Stimulated activated effector memory CD8-positive, alpha-beta T cell treated with anti-CD3 and anti-CD28 coated beads, Interleukin-12 subunit alpha, Interleukin-12 subunit beta, amount 100 ng/mL, for 72 hours (primary cell): ENCODE measurements at regions not wholly inside any gene's neighbourhood (a gene's known extent, or its start where the extent isn't known, plus 50 kb on each side); places are given as distances from the start of the nearest gene placed in this dataset.
"Not testable (repeated sequence)": the region's sequence is repeated elsewhere in the genome, so short reads cannot be mapped to it uniquely, and the experiment has no call there.

Source experiments
- ATAC-seq: fragments of 150-1000 bp; cut with Tn5 transposase; 2 replicates; pipeline ENCODE4 v1.10.0; 2021
- DNase-seq, 2 donors: peaks; one replicate each; pipeline ENCODE4 v3.0.0; 2021 to 2022; ENCODE audit warnings: low spot score in 2 of 2
- H3K27ac Mint-ChIP-seq: one replicate; pipeline ENCODE4 v1.8.0; 2022; ENCODE audit warnings: mild to moderate bottlenecking, mixed read lengths
- H3K36me3 Mint-ChIP-seq: one replicate; pipeline ENCODE4 v1.8.0; 2022; ENCODE audit warnings: mild to moderate bottlenecking, mixed read lengths
- H3K4me1 Mint-ChIP-seq: one replicate; pipeline ENCODE4 v1.8.0; 2022; ENCODE audit warnings: mixed read lengths
- H3K4me3 Mint-ChIP-seq: one replicate; pipeline ENCODE4 v1.8.0; 2022; ENCODE audit warnings: mild to moderate bottlenecking, mixed read lengths
- H3K9me3 Mint-ChIP-seq: one replicate; pipeline ENCODE4 v1.8.0; 2022; ENCODE audit warnings: mixed read lengths

- no peak for ATAC-seq
- Mint-ChIP-seq H3K9me3 (peaks cover 4% of the 10 kb centered on the region), H3K27ac (no peak overlapping the region), H3K4me1 (no peaks in the 10 kb centered on the region), H3K36me3 (no peaks in the 10 kb centered on the region), H3K4me3 (no peak overlapping the region)
- DNase-seq: no peak
These were observed 93.3 kb downstream of the TRIM42 start for GRCh38 chr3:140770977-140771667.

GRCh38 chr3:140777631-140778233, 99.9 kb downstream of the TRIM42 start:
- Mint-ChIP-seq H3K27ac (no peak overlapping the region), H3K36me3 (no peaks in the 10 kb centered on the region), H3K4me3 (no peak overlapping the region), H3K9me3 (peaks cover 10% of the 10 kb centered on the region), H3K4me1 (no peaks in the 10 kb centered on the region)
- DNase-seq (no peak), ATAC-seq (no peak)

GRCh38 chr3:140791368-140791767, 113.5 kb downstream of the TRIM42 start:
- Mint-ChIP-seq H3K4me1 (no peaks in the 10 kb centered on the region), H3K4me3 (no peak overlapping the region), H3K36me3 (no peaks in the 10 kb centered on the region), H3K27ac (no peak overlapping the region), H3K9me3 (peaks cover 15% of the 10 kb centered on the region)
- no peak for DNase-seq
- no peak for ATAC-seq

GRCh38 chr3:140794507-140794906, 116.6 kb downstream of the TRIM42 start:
- Mint-ChIP-seq H3K36me3 (no peaks in the 10 kb centered on the region), H3K4me3 (no peak overlapping the region), H3K27ac (no peak overlapping the region), H3K9me3 (peaks cover 15% of the 10 kb centered on the region), H3K4me1 (no peaks in the 10 kb centered on the region)
- no peak for DNase-seq
- ATAC-seq: no peak

GRCh38 chr3:140802898-140803297, 125.0 kb downstream of the TRIM42 start:
- not testable (repeated sequence) for H3K4me1 Mint-ChIP-seq, ATAC-seq, DNase-seq, H3K4me3 Mint-ChIP-seq, H3K36me3 Mint-ChIP-seq, H3K27ac Mint-ChIP-seq
- peaks cover 11% of the 10 kb centered on the region for H3K9me3 Mint-ChIP-seq

- Mint-ChIP-seq H3K27ac (no peak overlapping the region), H3K9me3 (peaks cover 6% of the 10 kb centered on the region), H3K36me3 (no peaks in the 10 kb centered on the region), H3K4me1 (no peaks in the 10 kb centered on the region), H3K4me3 (no peak overlapping the region)
- DNase-seq (no peak), ATAC-seq (no peak)
These were observed 131.5 kb downstream of the TRIM42 start for GRCh38 chr3:140809316-140809715.

GRCh38 chr3:140816372-140817195, 125.1 kb upstream of the SLC25A36 start:
- ATAC-seq: no peak
- no peak for DNase-seq
- Mint-ChIP-seq H3K4me3 (no peak overlapping the region), H3K36me3 (no peaks in the 10 kb centered on the region), H3K4me1 (no peaks in the 10 kb centered on the region), H3K9me3 (peaks cover 2% of the 10 kb centered on the region), H3K27ac (no peak overlapping the region)

GRCh38 chr3:140821493-140821892, 120.1 kb upstream of the SLC25A36 start:
- Mint-ChIP-seq H3K4me1 (no peaks in the 10 kb centered on the region), H3K36me3 (no peaks in the 10 kb centered on the region), H3K9me3 (no peaks in the 10 kb centered on the region), H3K4me3 (no peak overlapping the region), H3K27ac (no peak overlapping the region)
- no peak for ATAC-seq
- no peak for DNase-seq

- Mint-ChIP-seq H3K27ac (no peak overlapping the region), H3K9me3 (no peaks in the 10 kb centered on the region), H3K36me3 (no peaks in the 10 kb centered on the region), H3K4me1 (no peaks in the 10 kb centered on the region), H3K4me3 (no peak overlapping the region)
- DNase-seq (no peak), ATAC-seq (no peak)
These were observed 119.1 kb upstream of the SLC25A36 start for GRCh38 chr3:140822401-140823047.

GRCh38 chr3:140823106-140823505, 118.5 kb upstream of the SLC25A36 start:
- no peak for ATAC-seq
- Mint-ChIP-seq H3K9me3 (no peaks in the 10 kb centered on the region), H3K27ac (no peak overlapping the region), H3K36me3 (no peaks in the 10 kb centered on the region), H3K4me3 (no peak overlapping the region), H3K4me1 (no peaks in the 10 kb centered on the region)
- no peak for DNase-seq

GRCh38 chr3:140827894-140828293, 113.7 kb upstream of the SLC25A36 start:
- no peak overlapping the region for H3K27ac Mint-ChIP-seq
- H3K4me1 Mint-ChIP-seq: no peaks in the 10 kb centered on the region
- no peak overlapping the region for H3K4me3 Mint-ChIP-seq
- ATAC-seq (no peak), DNase-seq (no peak)
- H3K9me3 Mint-ChIP-seq: no peaks in the 10 kb centered on the region
- no peaks in the 10 kb centered on the region for H3K36me3 Mint-ChIP-seq

- DNase-seq: no peak
- ATAC-seq: no peak
- H3K9me3 Mint-ChIP-seq: no peaks in the 10 kb centered on the region
- H3K36me3 Mint-ChIP-seq: no peaks in the 10 kb centered on the region
- no peak overlapping the region for H3K27ac Mint-ChIP-seq
- H3K4me3 Mint-ChIP-seq: no peak overlapping the region
- H3K4me1 Mint-ChIP-seq: no peaks in the 10 kb centered on the region
These were observed 113.1 kb upstream of the SLC25A36 start for GRCh38 chr3:140828585-140828984.

GRCh38 chr3:140829796-140830195, 111.8 kb upstream of the SLC25A36 start:
- H3K9me3 Mint-ChIP-seq: no peaks in the 10 kb centered on the region
- no peak overlapping the region for H3K4me3 Mint-ChIP-seq
- H3K36me3 Mint-ChIP-seq: no peaks in the 10 kb centered on the region
- ATAC-seq: no peak
- no peaks in the 10 kb centered on the region for H3K4me1 Mint-ChIP-seq
- no peak for DNase-seq
- no peak overlapping the region for H3K27ac Mint-ChIP-seq

GRCh38 chr3:140830391-140830790, 111.2 kb upstream of the SLC25A36 start:
- Mint-ChIP-seq H3K36me3 (no peaks in the 10 kb centered on the region), H3K4me1 (no peaks in the 10 kb centered on the region), H3K9me3 (no peaks in the 10 kb centered on the region), H3K27ac (no peak overlapping the region), H3K4me3 (no peak overlapping the region)
- DNase-seq (no peak), ATAC-seq (no peak)

- no peak for ATAC-seq
- H3K4me1 Mint-ChIP-seq: no peaks in the 10 kb centered on the region
- no peaks in the 10 kb centered on the region for H3K9me3 Mint-ChIP-seq
- H3K27ac Mint-ChIP-seq: no peak overlapping the region
- H3K4me3 Mint-ChIP-seq: no peak overlapping the region
- DNase-seq: no peak
- no peaks in the 10 kb centered on the region for H3K36me3 Mint-ChIP-seq
These were observed 108.8 kb upstream of the SLC25A36 start for GRCh38 chr3:140832883-140833282.
